ENCODE measurements at regions not wholly inside any gene's neighbourhood (a gene's known extent, or its start where the extent isn't known, plus 50 kb on each side); places are given as distances from the start of the nearest gene placed in this dataset.
"Not testable (repeated sequence)": the region's sequence is repeated elsewhere in the genome, so short reads cannot be mapped to it uniquely, and the experiment has no call there.

- TF ChIP-seq CTCF (conservative IDR thresholded peaks at IDR 0.05; ENCODE audit: low read length): no peak
- DNase-seq (ENCODE audit: low read depth): no peak
- H3K4me3 ChIP-seq (ENCODE audit: low read length): no peak overlapping the region
Observed at GRCh38 chr3:153547970-153548369, 385.9 kb downstream of the RAP2B start.

- not testable (repeated sequence) for DNase-seq (ENCODE audit: low read depth); H3K4me3 ChIP-seq (ENCODE audit: low read length)
Observed at GRCh38 chr3:153549686-153550085, 387.7 kb downstream of the RAP2B start.

- no peak overlapping the region for H3K4me3 ChIP-seq (ENCODE audit: low read length)
- no peak for TF ChIP-seq CTCF (conservative IDR thresholded peaks at IDR 0.05; ENCODE audit: low read length)
- DNase-seq (ENCODE audit: low read depth): no peak
Observed at GRCh38 chr3:153551536-153552285, 389.7 kb downstream of the RAP2B start.

GRCh38 chr3:153552887-153553604 lies 391.0 kb downstream of the RAP2B start:
- no peak overlapping the region for H3K4me3 ChIP-seq (ENCODE audit: low read length)
- DNase-seq (ENCODE audit: low read depth): no peak
- TF ChIP-seq CTCF (conservative IDR thresholded peaks at IDR 0.05; ENCODE audit: low read length): no peak

- no peak for DNase-seq (ENCODE audit: low read depth)
- no peak for TF ChIP-seq CTCF (conservative IDR thresholded peaks at IDR 0.05; ENCODE audit: low read length)
- no peak overlapping the region for H3K4me3 ChIP-seq (ENCODE audit: low read length)
Observed at GRCh38 chr3:153553605-153553945, 391.5 kb downstream of the RAP2B start.

DNA sequence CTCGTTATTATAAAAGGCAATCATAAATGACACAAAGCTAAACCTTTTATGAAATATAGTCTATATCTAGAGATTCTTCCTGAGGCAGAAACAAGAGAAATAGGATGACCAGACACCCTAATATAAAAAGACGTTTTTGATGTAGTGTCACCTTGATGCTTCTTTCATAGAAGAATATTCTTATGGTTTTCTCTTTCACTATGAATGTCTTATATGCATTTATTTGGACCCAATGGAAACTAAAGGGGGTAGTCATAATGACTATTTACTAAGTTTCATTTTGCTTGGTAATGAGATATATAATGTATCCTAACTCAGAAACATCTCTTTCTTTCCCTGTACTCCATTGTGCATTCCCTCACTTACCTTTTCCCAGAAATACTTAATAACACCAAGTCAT lies 393.9 kb downstream of the RAP2B start:
- no peak for DNase-seq (ENCODE audit: low read depth)
- no peak overlapping the region for H3K4me3 ChIP-seq (ENCODE audit: low read length)
- TF ChIP-seq CTCF (conservative IDR thresholded peaks at IDR 0.05; ENCODE audit: low read length): no peak

- DNase-seq (ENCODE audit: low read depth); H3K4me3 ChIP-seq (ENCODE audit: low read length): not testable (repeated sequence)
Observed at GRCh38 chr3:153559366-153559765, 397.3 kb downstream of the RAP2B start.

- TF ChIP-seq CTCF (conservative IDR thresholded peaks at IDR 0.05; ENCODE audit: low read length): no peak
- DNase-seq (ENCODE audit: low read depth): no peak
- H3K4me3 ChIP-seq (ENCODE audit: low read length): no peak overlapping the region
Observed at GRCh38 chr3:153567011-153567410, 405.0 kb downstream of the RAP2B start.

All from AG10803 (cell line).